NCI-H82 treated with DMSO at 0.1 percent for 48 hours (cell line): ENCODE measurements at regions not wholly inside any gene's neighbourhood (a gene's known extent, or its start where the extent isn't known, plus 50 kb on each side); places are given as distances from the start of the nearest gene placed in this dataset.
"Not testable (repeated sequence)": the region's sequence is repeated elsewhere in the genome, so short reads cannot be mapped to it uniquely, and the experiment has no call there.

ENCODE experiments used
- DNase-seq: peaks from one replicate; lab custom pipeline; 2025; ENCODE audit not compliant: unreplicated experiment; lab: John Stamatoyannopoulos, UW

GRCh38 chr5:114148253-114148652 lies 213.6 kb upstream of the KCNN2 start:
- DNase-seq, result no peak

GRCh38 chr5:114148728-114149127 lies 213.1 kb upstream of the KCNN2 start:
- DNase-seq, result not testable (repeated sequence)

- no peak for DNase-seq
Observed at GRCh38 chr5:114152656-114153360, 209.1 kb upstream of the KCNN2 start.

GRCh38 chr5:114153392-114153791 lies 208.5 kb upstream of the KCNN2 start:
- no peak for DNase-seq

- no peak for DNase-seq
Observed at GRCh38 chr5:114153833-114154232, 208.0 kb upstream of the KCNN2 start.

GRCh38 chr5:114166081-114166480 lies 195.8 kb upstream of the KCNN2 start:
- no peak for DNase-seq

- no peak for DNase-seq
Observed at GRCh38 chr5:114174131-114174530, 187.7 kb upstream of the KCNN2 start.

- no peak for DNase-seq
Observed at GRCh38 chr5:114174837-114175236, 187.0 kb upstream of the KCNN2 start.

- DNase-seq, result no peak
Observed at GRCh38 chr5:114176356-114176755, 185.5 kb upstream of the KCNN2 start.

GRCh38 chr5:114179134-114179533 lies 182.7 kb upstream of the KCNN2 start:
- no peak for DNase-seq

- DNase-seq, result no peak
Observed at GRCh38 chr5:114184006-114184405, 177.9 kb upstream of the KCNN2 start.

GRCh38 chr5:114185274-114185673 lies 176.6 kb upstream of the KCNN2 start:
- DNase-seq, result no peak

GRCh38 chr5:114191441-114191840 lies 170.4 kb upstream of the KCNN2 start:
- no peak for DNase-seq

- no peak for DNase-seq
Observed at GRCh38 chr5:114192108-114192507, 169.8 kb upstream of the KCNN2 start.

- DNase-seq, result no peak
Observed at GRCh38 chr5:114201332-114201731, 160.5 kb upstream of the KCNN2 start.

GRCh38 chr5:114204923-114205322 lies 156.9 kb upstream of the KCNN2 start:
- no peak for DNase-seq

GRCh38 chr5:114206640-114207039 lies 155.2 kb upstream of the KCNN2 start:
- no peak for DNase-seq

- DNase-seq, result no peak
Observed at GRCh38 chr5:114207615-114208014, 154.3 kb upstream of the KCNN2 start.

GRCh38 chr5:114208120-114208519 lies 153.8 kb upstream of the KCNN2 start:
- no peak for DNase-seq

- DNase-seq, result no peak
Observed at GRCh38 chr5:114208588-114208987, 153.3 kb upstream of the KCNN2 start.

- no peak for DNase-seq
Observed at GRCh38 chr5:114210662-114211061, 151.2 kb upstream of the KCNN2 start.

GRCh38 chr5:114221807-114222206 lies 140.1 kb upstream of the KCNN2 start:
- no peak for DNase-seq

- DNase-seq, result no peak
Observed at GRCh38 chr5:114223866-114224265, 138.0 kb upstream of the KCNN2 start.
